Epithelial cell of esophagus (primary cell): ENCODE measurements at regions not wholly inside any gene's neighbourhood (a gene's known extent, or its start where the extent isn't known, plus 50 kb on each side); places are given as distances from the start of the nearest gene placed in this dataset.
A peak's percentile ranks its signal among the peaks of the same experiment; 100 is the strongest.

Source experiments
- DNase-seq: peaks from one replicate; pipeline ENCODE4 v3.0.0; 2010; ENCODE audit warnings: low read depth
- H3K4me3 ChIP-seq: 2 replicates; pipeline ENCODE4 v1.5.1; 2011; ENCODE audit warnings: mild to moderate bottlenecking, low read length, control low read depth
- CTCF ChIP-seq: IDR thresholded peaks from 2 replicates; pipeline ENCODE4 v1.5.1; 2011; ENCODE audit warnings: low read depth, mild to moderate bottlenecking, low read length, control low read depth, inconsistent platforms; ENCODE audit not compliant: insufficient read depth; ENCODE audit errors: missing control alignments

- no peak for DNase-seq
- H3K4me3 ChIP-seq, result no peak overlapping the region
- TF ChIP-seq CTCF, result no peak
Measured at GRCh38 chr1:193358419-193358818, 172.0 kb upstream of the B3GALT2 start.

- H3K4me3 ChIP-seq, result no peak overlapping the region
- TF ChIP-seq CTCF, result no peak
- DNase-seq, result no peak
Measured at GRCh38 chr1:193356249-193356648, 169.8 kb upstream of the B3GALT2 start.

GRCh38 chr1:193355626-193356025, 169.2 kb upstream of the B3GALT2 start:
- DNase-seq, result peak; percentile 20
- H3K4me3 ChIP-seq, result no peak overlapping the region
- TF ChIP-seq CTCF, result no peak

GRCh38 chr1:193355178-193355577, 168.8 kb upstream of the B3GALT2 start:
- TF ChIP-seq CTCF, result no peak
- peak; percentile 58 for DNase-seq
- H3K4me3 ChIP-seq, result no peak overlapping the region

- H3K4me3 ChIP-seq, result no peak overlapping the region
- DNase-seq, result no peak
- no peak for TF ChIP-seq CTCF
Measured at GRCh38 chr1:193348769-193349535, 162.5 kb upstream of the B3GALT2 start.

- DNase-seq, result peak; percentile 13
- no peak for TF ChIP-seq CTCF
- no peak overlapping the region for H3K4me3 ChIP-seq
Measured at GRCh38 chr1:193348091-193348768, 161.8 kb upstream of the B3GALT2 start.
